HEK293T (cell line): ENCODE measurements at regions not wholly inside any gene's neighbourhood (a gene's known extent, or its start where the extent isn't known, plus 50 kb on each side); places are given as distances from the start of the nearest gene placed in this dataset.

Experiments
- BHLHE40 ChIP-seq: fragments of 450-650 bp; IDR thresholded peaks from 2 replicates; pipeline ENCODE4 v1.6.1; 2016; ENCODE audit warnings: mild to moderate bottlenecking, moderate library complexity, borderline replicate concordance
- ELF4 ChIP-seq: fragments of 450-650 bp; IDR thresholded peaks from 2 replicates; pipeline ENCODE4 v1.6.1; 2017; ENCODE audit warnings: antibody characterized with exemption
- FOXA1 ChIP-seq: fragments of 450-650 bp; IDR thresholded peaks from 2 replicates; pipeline ENCODE4 v1.6.1; 2016; ENCODE audit warnings: mild to moderate bottlenecking
- FOXM1 ChIP-seq: fragments of 450-650 bp; IDR thresholded peaks from 2 replicates; pipeline ENCODE4 v1.6.1; 2017; ENCODE audit warnings: mild to moderate bottlenecking, borderline replicate concordance
- TARDBP ChIP-seq: fragments of 450-650 bp; IDR thresholded peaks from 2 replicates; pipeline ENCODE4 v1.6.1; 2016
- ZNF384 ChIP-seq: fragments of 450-650 bp; IDR thresholded peaks from 2 replicates; pipeline ENCODE4 v1.6.1; 2016

- no peak for TF ChIP-seq FOXM1
- no peak for TF ChIP-seq TARDBP
- no peak for TF ChIP-seq BHLHE40
- TF ChIP-seq ELF4: no peak
- TF ChIP-seq ZNF384: no peak
- TF ChIP-seq FOXA1: no peak
Measured at GRCh38 chr4:180101348-180102083, 2141.7 kb upstream of the TENM3 start.
